Kidney (tissue), 13 donors: ENCODE measurements at regions not wholly inside any gene's neighbourhood (a gene's known extent, or its start where the extent isn't known, plus 50 kb on each side); places are given as distances from the start of the nearest gene placed in this dataset.
A peak's percentile ranks its signal among the peaks of the same experiment; 100 is the strongest.

Experiments
- DNase-seq, 5 donors: peaks; one replicate each; pipeline ENCODE4 v3.0.0-alpha.2; 2013 to 2020
- FAIRE-seq: peaks from 2 replicates; lab custom pipeline; 2012; peaks lifted over from hg19 to GRCh38; lab: Jason Lieb, UNC
- H3K27ac ChIP-seq, 2 donors: one replicate each; pipeline ENCODE4 v1.7.0; 2013; ENCODE audit warnings: low read depth in 2 of 2, low read length in 2 of 2, inconsistent platforms in 1 of 2
- H3K27me3 ChIP-seq: one replicate; pipeline ENCODE4 v1.7.1; 2013; ENCODE audit warnings: low read length, inconsistent platforms; ENCODE audit not compliant: control insufficient read depth, insufficient read depth
- H3K36me3 ChIP-seq, 3 donors: one replicate each; pipeline versions ENCODE4 v1.7.0 to v1.7.1; 2013; ENCODE audit warnings: low read length in 3 of 3, control low read depth in 1 of 3, inconsistent platforms in 1 of 3; ENCODE audit not compliant: insufficient read depth in 3 of 3, control insufficient read depth in 2 of 3
- H3K4me1 ChIP-seq, 3 donors: one replicate each; pipeline versions ENCODE4 v1.7.0 to v1.7.1; 2013; ENCODE audit warnings: low read length in 3 of 3, inconsistent platforms in 1 of 3, low read depth in 1 of 3; ENCODE audit not compliant: control insufficient read depth in 2 of 3, insufficient read depth in 2 of 3
- H3K4me3 ChIP-seq, 3 donors: one replicate each; pipeline versions ENCODE4 v1.7.0 to v1.8.1; 2013; ENCODE audit warnings: low read length in 3 of 3, control low read depth in 1 of 3, inconsistent platforms in 1 of 3
- H3K9ac ChIP-seq, 3 donors: one replicate each; pipeline versions ENCODE4 v1.7.0 to v1.7.1; 2013; ENCODE audit warnings: low read length in 3 of 3, control low read depth in 1 of 3, inconsistent platforms in 1 of 3
- H3K9me3 ChIP-seq, 3 donors: one replicate each; pipeline versions ENCODE4 v1.7.0 to v1.7.1; 2013; ENCODE audit warnings: low read length in 3 of 3, control low read depth in 1 of 3, inconsistent platforms in 1 of 3; ENCODE audit not compliant: control insufficient read depth in 2 of 3, insufficient read depth in 1 of 3
- CTCF ChIP-seq: IDR thresholded peaks from 3 replicates; pipeline ENCODE4 v1.5.1; 2012; ENCODE audit warnings: mild to moderate bottlenecking, moderate library complexity, borderline replicate concordance; ENCODE audit not compliant: insufficient read depth; ENCODE audit errors: extremely low read depth
- intact Hi-C: fragments of 100-400 bp; cut with DNase I; formaldehyde crosslinking; loops from one replicate; pipeline ENCODE4 v1.11.1; 2022
- donor health status: control.
- donor health status: control.
- donor health status: control.
- donor health status: control.
- donor health status: control.
- donor health status: DM: yes; HTN: yes; CAD: no.
- donor health status: Normal renal cell carcinoma (clear cell type).

GRCh38 chr15:92523176-92523575 lies 129.5 kb downstream of the ST8SIA2 start:
- peak in 1 of 5 donors; percentile 12 for DNase-seq
- H3K27me3 ChIP-seq, result no peaks in the 10 kb centered on the region
- no peak overlapping the region for H3K9ac ChIP-seq
- H3K36me3 ChIP-seq, result no peaks in the 10 kb centered on the region
- no peak overlapping the region for H3K4me3 ChIP-seq
- no peak for FAIRE-seq
- TF ChIP-seq CTCF, result no peak
- no peaks in the 10 kb centered on the region for H3K9me3 ChIP-seq
- peaks cover 0 to 2% (median 0%) of the 10 kb centered on the region in 3 donors for H3K4me1 ChIP-seq
- intact Hi-C loops, result loop anchor here (10.0 kb wide), 1 partner anchor 192 kb away; no protein-coding TSS in a partner anchor
- H3K27ac ChIP-seq, result no peak overlapping the region

- TF ChIP-seq CTCF, result peak; percentile 74
- Histone ChIP-seq H3K27me3 (no peaks in the 10 kb centered on the region), H3K36me3 (no peaks in the 10 kb centered on the region), H3K27ac (no peak overlapping the region), H3K9ac (no peak overlapping the region), H3K4me3 (no peak overlapping the region), H3K4me1 (no peaks in the 10 kb centered on the region), H3K9me3 (no peaks in the 10 kb centered on the region)
- intact Hi-C loops, result loop anchor here (10.0 kb wide), 1 partner anchor 193 kb away; no protein-coding TSS in a partner anchor
- DNase-seq (peak in 4 of 5 donors; percentile 80 to 93 (median 89)), FAIRE-seq (peak; percentile 52)
Observed at GRCh38 chr15:92521624-92522008, 127.9 kb downstream of the ST8SIA2 start.

GRCh38 chr15:92520914-92521623 lies 127.4 kb downstream of the ST8SIA2 start:
- Histone ChIP-seq H3K27me3 (no peaks in the 10 kb centered on the region), H3K36me3 (no peaks in the 10 kb centered on the region), H3K4me3 (no peak overlapping the region), H3K9me3 (no peaks in the 10 kb centered on the region), H3K27ac (no peak overlapping the region), H3K4me1 (no peaks in the 10 kb centered on the region), H3K9ac (no peak overlapping the region)
- DNase-seq (no peak), FAIRE-seq (no peak)
- intact Hi-C loops, result loop anchor here (10.0 kb wide), 1 partner anchor 194 kb away; no protein-coding TSS in a partner anchor
- no peak for TF ChIP-seq CTCF
